ENCODE measurements at regions not wholly inside any gene's neighbourhood (a gene's known extent, or its start where the extent isn't known, plus 50 kb on each side); places are given as distances from the start of the nearest gene placed in this dataset.
"Not testable (repeated sequence)": the region's sequence is repeated elsewhere in the genome, so short reads cannot be mapped to it uniquely, and the experiment has no call there.

DNA sequence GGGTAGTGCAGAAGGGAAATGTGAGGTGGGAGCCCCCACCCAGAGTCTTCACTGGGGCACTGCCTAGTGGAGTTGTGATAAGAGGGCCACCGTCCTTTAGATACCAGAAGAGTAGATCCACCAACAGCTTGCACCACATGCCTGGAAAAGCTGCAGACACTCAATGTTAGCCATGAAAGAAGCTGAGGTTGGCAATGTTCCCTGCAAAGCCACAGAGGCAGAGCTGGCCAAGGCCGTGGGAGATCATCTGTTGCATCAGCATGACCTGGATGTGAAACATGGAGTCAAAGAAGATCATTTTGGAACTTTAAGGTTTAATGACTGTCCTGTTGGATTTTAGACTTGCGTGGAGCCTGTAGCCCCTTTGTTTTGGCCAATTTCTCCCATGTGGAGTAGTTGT is 468.4 kb upstream of the FOXG1 start:
- H3K27ac ChIP-seq, result no peak overlapping the region
- H3K4me1 ChIP-seq, result no peaks in the 10 kb centered on the region
- H3K9ac ChIP-seq, result no peak overlapping the region
- no peak for TF ChIP-seq Cebpa-rat (IDR thresholded peaks at IDR 0.05)
- peaks cover 12% of the 10 kb centered on the region for H3K9me3 ChIP-seq
- H3K4me2 ChIP-seq, result no peak overlapping the region
- no peaks in the 10 kb centered on the region for H3K36me3 ChIP-seq
- H3K27me3 ChIP-seq, result no peaks in the 10 kb centered on the region
- no peak overlapping the region for H3K4me3 ChIP-seq
- H4K20me1 ChIP-seq, result no peaks in the 10 kb centered on the region

DNA sequence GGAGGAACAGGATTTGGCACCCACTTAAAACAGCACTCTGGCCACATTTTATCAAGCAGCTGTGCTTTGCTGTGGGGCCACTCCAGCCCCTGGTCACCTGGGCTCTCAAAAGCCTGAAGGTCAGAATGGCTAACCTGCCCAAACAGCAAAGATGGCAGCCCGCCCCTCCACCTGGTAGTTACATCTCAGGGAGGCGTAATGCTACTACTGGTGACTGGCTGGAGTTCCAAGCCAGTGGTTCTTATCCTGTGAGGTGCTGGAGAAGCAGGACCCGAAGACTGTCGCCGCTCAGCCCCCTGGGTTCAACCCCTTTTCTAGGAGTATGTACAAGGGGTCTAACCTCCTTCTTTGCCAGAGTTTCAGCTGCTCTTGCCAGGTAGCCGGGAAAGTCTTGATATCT is 467.4 kb upstream of the FOXG1 start:
- Histone ChIP-seq H3K4me1 (no peaks in the 10 kb centered on the region), H3K9me3 (peaks cover 12% of the 10 kb centered on the region), H3K36me3 (no peaks in the 10 kb centered on the region), H3K9ac (no peak overlapping the region), H3K27ac (no peak overlapping the region), H3K4me2 (no peak overlapping the region), H4K20me1 (no peaks in the 10 kb centered on the region), H3K4me3 (no peak overlapping the region), H3K27me3 (no peaks in the 10 kb centered on the region)
- no peak for TF ChIP-seq Cebpa-rat (IDR thresholded peaks at IDR 0.05)

DNA sequence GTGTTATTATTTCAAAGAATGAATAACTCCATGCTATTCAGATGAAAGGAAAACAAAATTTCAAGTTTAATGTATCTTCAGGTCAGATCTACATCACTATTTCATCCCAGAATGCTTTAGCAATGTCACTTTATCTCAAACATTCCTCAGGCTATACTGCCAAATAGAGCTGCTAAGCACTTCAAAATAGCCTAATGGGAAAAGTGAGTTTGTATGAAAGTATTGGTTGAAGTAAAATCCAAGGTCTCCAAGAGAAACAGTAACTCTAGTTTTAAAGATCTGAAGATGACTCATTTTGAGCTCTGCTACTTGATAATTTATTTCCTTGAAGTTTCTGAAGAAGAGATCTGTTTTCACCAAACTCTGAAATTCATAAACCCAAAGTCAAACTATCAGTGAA is 466.2 kb upstream of the FOXG1 start:
- Histone ChIP-seq H3K4me3 (no peak overlapping the region), H3K27me3 (no peaks in the 10 kb centered on the region), H3K4me1 (no peaks in the 10 kb centered on the region), H3K9me3 (peaks cover 12% of the 10 kb centered on the region), H3K36me3 (no peaks in the 10 kb centered on the region), H3K9ac (no peak overlapping the region), H3K27ac (no peak overlapping the region), H3K4me2 (no peak overlapping the region), H4K20me1 (no peaks in the 10 kb centered on the region)
- TF ChIP-seq Cebpa-rat (IDR thresholded peaks at IDR 0.05), result no peak

DNA sequence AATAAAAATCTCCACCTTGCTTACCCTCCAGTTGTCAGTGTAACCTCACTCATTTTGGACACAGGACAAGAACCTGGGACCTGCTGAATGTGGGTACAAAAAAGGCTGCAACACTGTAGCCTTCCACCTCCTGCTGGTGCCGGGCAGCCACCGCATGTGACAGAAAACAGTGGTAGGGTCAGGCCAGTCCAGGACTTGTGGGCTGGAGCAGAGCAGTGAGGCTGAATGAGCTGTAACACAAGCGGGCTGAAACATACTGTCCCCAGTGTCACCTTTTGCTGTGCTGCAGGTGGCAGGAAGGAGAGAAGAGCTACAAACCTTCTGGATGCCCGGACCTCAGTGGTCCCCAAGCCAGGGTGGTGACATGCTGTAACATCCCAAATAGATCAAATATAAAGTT is 465.4 kb upstream of the FOXG1 start:
- TF ChIP-seq Cebpa-rat (IDR thresholded peaks at IDR 0.05), result no peak
- Histone ChIP-seq H3K4me3 (no peak overlapping the region), H3K4me1 (no peaks in the 10 kb centered on the region), H4K20me1 (no peaks in the 10 kb centered on the region), H3K27me3 (no peaks in the 10 kb centered on the region), H3K27ac (no peak overlapping the region), H3K36me3 (no peaks in the 10 kb centered on the region), H3K9me3 (peaks cover 12% of the 10 kb centered on the region), H3K9ac (no peak overlapping the region), H3K4me2 (no peak overlapping the region)

DNA sequence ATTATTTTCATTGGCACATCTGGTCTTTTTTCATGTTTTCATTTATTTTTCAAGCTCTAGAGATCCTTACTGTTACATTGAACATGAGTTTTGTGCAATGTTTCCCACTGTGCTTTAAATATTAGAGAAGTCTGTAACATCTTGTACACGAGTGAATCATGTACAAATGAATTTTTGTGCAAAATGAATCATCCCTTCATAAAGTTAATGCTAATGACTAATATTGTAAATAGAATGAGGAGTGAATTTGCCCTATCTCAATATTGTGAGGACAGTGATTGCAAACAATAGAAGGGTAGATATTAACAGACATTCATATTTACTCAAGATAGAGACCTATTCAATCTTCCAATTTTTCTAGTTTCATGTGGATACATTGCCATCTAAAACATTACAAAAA is 463.3 kb upstream of the FOXG1 start:
- no peak for TF ChIP-seq Cebpa-rat (IDR thresholded peaks at IDR 0.05)
- Histone ChIP-seq H3K9me3 (peaks cover 12% of the 10 kb centered on the region), H3K4me2 (no peak overlapping the region), H3K27ac (no peak overlapping the region), H3K27me3 (no peaks in the 10 kb centered on the region), H4K20me1 (no peaks in the 10 kb centered on the region), H3K4me3 (no peak overlapping the region), H3K9ac (no peak overlapping the region), H3K4me1 (no peaks in the 10 kb centered on the region), H3K36me3 (no peaks in the 10 kb centered on the region)

DNA sequence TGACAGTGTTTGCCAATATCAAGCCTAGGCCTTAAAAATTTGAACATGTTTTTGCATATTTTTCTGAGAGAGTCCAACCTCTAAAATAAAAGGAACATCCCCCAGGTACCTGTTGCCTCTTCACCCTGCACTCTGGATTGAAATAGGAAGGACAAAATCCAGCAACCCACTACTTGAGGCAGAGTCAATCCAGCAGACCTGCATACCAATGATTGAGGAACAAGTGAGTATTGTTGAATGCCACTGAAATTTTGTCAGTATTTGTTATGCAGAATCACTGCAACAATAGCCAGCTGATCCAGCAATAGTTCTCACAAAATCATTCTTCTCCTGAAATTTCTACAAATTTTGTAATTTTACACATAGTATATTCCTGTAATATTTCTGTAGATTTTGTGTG is 460.6 kb upstream of the FOXG1 start:
- H3K4me3 ChIP-seq, result no peak overlapping the region
- H3K4me2 ChIP-seq, result no peak overlapping the region
- H3K4me1 ChIP-seq, result no peaks in the 10 kb centered on the region
- H3K9me3 ChIP-seq, result peaks cover 9% of the 10 kb centered on the region
- no peak overlapping the region for H3K27ac ChIP-seq
- no peak overlapping the region for H3K9ac ChIP-seq
- no peak for TF ChIP-seq Cebpa-rat (IDR thresholded peaks at IDR 0.05)
- H4K20me1 ChIP-seq, result no peaks in the 10 kb centered on the region
- H3K36me3 ChIP-seq, result no peaks in the 10 kb centered on the region
- H3K27me3 ChIP-seq, result no peaks in the 10 kb centered on the region

DNA sequence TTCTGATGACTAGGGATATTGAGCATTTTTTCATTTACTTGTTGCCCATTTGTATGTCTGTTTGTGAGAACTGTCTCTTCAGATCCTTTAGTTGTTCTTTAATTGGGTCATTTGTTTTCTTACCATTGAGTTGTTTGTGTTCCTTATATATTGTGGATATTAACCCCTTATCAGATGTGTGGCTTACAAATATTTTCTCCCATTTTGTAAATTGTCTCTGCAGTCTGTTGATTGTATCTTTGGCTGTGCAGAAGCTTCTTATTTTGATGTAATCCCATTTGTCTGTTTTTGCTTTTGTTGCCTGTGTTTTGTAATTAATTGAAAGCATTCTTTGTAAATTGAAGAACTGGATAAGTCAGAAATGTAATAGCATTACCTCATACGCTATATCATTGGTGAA is 459.1 kb upstream of the FOXG1 start:
- no peak for TF ChIP-seq Cebpa-rat (IDR thresholded peaks at IDR 0.05)
- H3K27ac ChIP-seq, result no peak overlapping the region

DNA sequence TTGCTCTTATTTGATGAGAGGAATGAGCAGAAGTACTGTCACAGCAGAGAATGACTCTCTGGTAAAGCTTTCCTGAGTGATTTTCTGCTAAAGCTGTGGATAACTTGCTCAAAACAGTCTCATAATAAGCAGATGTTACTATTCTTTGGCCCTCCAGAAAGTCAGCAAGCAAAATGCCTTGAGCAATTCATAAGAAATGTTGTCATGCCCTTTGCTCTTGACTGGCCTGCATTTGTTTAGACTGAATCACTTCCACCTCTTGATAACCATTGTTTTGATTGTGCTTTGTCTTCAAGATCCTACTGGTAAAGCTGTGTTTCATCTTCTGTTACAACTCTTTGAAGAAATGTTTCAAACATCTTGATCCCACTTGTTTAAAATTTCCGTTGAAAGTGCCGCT is 457.9 kb upstream of the FOXG1 start:
- no peaks in the 10 kb centered on the region for H3K36me3 ChIP-seq
- H3K9me3 ChIP-seq, result no peaks in the 10 kb centered on the region
- no peaks in the 10 kb centered on the region for H3K4me1 ChIP-seq
- H3K27me3 ChIP-seq, result no peaks in the 10 kb centered on the region
- no peak for TF ChIP-seq Cebpa-rat (IDR thresholded peaks at IDR 0.05)
- no peak overlapping the region for H3K9ac ChIP-seq
- H4K20me1 ChIP-seq, result no peaks in the 10 kb centered on the region
- no peak overlapping the region for H3K27ac ChIP-seq
- no peak overlapping the region for H3K4me2 ChIP-seq
- no peak overlapping the region for H3K4me3 ChIP-seq

More for the DNA sequence above, 459.1 kb upstream of the FOXG1 start:
- Histone ChIP-seq H3K27me3 (no peaks in the 10 kb centered on the region), H3K4me2 (no peak overlapping the region), H3K9ac (no peak overlapping the region), H4K20me1 (no peaks in the 10 kb centered on the region), H3K4me1 (no peaks in the 10 kb centered on the region), H3K9me3 (no peaks in the 10 kb centered on the region), H3K4me3 (no peak overlapping the region), H3K36me3 (no peaks in the 10 kb centered on the region)

DNA sequence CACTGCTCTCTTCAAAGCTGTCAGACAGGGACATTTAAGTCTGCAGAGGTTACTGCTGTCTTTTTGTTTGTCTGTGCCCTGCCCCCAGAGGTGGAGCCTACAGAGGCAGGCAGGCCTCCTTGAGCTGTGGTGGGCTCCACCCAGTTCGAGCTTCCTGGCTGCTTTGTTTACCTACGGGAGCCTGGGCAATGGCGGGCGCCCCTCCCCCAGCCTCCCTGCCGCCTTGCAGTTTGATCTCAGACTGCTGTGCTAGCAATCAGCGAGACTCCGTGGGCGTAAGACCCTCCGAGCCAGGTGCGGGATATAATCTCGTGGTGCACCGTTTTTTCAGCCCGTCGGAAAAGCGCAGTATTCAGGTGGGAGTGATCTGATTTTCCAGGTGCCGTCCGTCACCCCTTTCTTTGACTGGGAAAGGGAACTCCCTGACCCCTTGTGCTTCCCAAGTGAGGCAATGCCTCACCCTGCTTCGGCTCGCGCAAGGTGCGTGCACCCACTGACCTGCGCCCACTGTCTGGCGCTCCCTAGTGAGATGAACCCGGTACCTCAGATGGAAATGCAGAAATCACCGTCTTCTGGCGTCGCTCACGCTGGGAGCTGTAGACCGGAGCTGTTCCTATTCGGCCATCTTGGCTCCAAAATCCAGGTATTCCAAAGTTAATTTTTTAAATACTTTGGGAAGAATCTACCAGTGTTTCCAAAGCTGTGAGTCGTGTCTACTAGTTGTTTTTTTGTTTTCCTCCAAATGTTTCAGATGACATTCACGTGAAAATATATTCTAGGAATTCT is 448.5 kb upstream of the FOXG1 start:
- not testable (repeated sequence) for H3K4me2 ChIP-seq

DNA sequence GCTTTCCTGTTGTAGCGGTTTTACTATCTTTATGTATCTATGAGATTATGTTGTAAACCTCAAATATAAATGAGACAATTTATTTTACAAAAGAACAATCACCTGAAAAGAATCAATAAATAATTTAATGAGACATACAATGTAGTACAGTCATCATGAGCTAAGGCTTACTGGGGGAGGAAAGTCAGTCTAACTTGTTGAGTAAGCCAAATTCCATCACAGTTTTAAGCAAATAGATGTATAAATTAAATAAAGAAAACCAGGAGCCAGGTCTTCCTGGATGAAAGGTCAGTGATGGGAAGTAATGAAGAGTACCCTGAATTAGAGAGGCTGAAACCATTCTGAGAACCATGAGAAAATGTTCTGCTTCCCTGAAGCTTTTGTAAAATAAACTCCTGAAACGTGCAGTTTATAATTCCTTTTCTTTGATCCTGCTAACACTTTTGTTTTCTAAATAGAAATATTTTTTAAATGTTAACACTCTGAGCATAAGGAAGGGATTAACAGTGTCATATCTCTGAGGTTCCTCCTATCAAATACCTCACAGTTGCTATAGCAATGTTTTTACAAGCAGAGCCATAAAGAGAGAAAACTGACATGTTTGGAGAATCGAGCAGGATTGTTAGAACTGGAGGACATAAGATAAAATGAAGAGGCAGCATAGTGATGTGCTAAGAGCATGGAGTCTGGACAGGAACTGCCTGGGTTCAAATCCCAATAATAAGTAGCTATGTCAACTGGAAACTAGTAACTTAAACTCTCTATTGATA is 444.9 kb upstream of the FOXG1 start:
- H3K9ac ChIP-seq, result no peak overlapping the region
- H4K20me1 ChIP-seq, result no peaks in the 10 kb centered on the region
- no peaks in the 10 kb centered on the region for H3K4me1 ChIP-seq
- no peaks in the 10 kb centered on the region for H3K36me3 ChIP-seq
- no peak overlapping the region for H3K4me2 ChIP-seq
- H3K27me3 ChIP-seq, result no peaks in the 10 kb centered on the region
- no peak overlapping the region for H3K27ac ChIP-seq
- H3K4me3 ChIP-seq, result no peak overlapping the region
- TF ChIP-seq Cebpa-rat (IDR thresholded peaks at IDR 0.05), result no peak
- no peaks in the 10 kb centered on the region for H3K9me3 ChIP-seq

More for the DNA sequence above, 448.5 kb upstream of the FOXG1 start:
- not testable (repeated sequence) for H3K9me3 ChIP-seq, H3K27me3 ChIP-seq, H3K4me3 ChIP-seq, H3K36me3 ChIP-seq, H3K9ac ChIP-seq, H3K4me1 ChIP-seq, H4K20me1 ChIP-seq, H3K27ac ChIP-seq
